Femur (tissue), 1 donor: ENCODE measurements at regions not wholly inside any gene's neighbourhood (a gene's known extent, or its start where the extent isn't known, plus 50 kb on each side); places are given as distances from the start of the nearest gene placed in this dataset.

Experiments used
- DNase-seq: peaks from one replicate; pipeline ENCODE4 v3.0.0-alpha.2; 2017

DNA sequence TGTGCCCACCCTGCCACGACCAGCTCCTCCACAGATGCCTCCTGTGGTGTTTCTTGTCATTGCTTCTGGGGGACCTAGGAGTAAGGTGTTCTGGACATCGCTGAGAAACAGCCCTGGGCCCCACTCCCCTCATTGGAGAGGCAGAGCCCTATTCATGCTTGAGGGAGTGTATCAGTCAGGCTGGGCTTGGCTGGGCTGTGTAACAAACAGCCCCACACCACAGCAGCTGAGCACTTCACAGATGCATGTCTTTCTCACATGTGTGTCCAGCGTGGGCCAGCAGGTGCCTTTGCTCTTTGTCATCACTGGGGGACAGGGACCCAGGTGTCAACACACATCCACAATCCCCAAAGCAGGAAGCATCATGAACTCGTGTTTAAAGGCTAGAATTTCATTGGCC lies 65.1 kb upstream of the FBRSL1 start:
- DNase-seq, result no peak

DNA sequence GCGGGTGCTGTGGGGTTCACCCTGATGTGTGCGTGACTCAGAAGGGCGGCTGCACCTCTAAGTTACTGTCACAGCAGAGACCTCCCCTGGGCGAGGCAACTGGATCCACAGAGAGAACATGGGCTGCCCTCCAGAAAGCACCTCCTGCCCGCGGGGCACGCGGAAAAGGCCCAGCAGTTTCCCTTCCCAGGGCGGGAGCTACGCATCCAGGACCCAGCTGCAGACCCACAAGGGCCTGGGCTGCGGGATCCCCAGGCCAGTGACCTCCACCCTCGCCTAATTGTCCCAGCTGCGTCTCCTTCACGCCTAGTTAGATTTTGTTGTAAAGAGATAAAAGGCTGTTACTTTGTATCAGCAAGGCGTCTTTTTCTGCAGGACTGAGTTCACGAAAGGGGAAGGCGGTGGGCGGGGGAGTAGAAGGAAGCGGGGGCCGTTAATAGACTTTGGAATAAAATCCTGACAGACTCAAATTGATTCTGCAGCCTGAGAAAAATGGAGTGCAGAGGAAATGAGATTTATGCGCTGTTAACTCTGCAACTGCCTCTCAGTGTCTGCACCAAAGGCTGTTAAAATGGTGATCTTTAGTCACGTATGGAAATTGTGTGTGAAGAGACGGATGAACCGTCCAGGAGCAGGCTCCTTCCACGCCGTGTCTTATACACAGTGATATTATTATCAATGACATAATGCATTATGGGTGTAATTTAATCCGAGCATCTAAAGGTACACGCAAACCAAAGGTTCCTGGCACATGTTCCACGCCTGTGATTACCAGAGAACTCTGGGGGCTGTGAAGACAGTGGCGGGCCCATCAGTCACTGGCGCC lies 65.9 kb upstream of the FBRSL1 start:
- no peak for DNase-seq

DNA sequence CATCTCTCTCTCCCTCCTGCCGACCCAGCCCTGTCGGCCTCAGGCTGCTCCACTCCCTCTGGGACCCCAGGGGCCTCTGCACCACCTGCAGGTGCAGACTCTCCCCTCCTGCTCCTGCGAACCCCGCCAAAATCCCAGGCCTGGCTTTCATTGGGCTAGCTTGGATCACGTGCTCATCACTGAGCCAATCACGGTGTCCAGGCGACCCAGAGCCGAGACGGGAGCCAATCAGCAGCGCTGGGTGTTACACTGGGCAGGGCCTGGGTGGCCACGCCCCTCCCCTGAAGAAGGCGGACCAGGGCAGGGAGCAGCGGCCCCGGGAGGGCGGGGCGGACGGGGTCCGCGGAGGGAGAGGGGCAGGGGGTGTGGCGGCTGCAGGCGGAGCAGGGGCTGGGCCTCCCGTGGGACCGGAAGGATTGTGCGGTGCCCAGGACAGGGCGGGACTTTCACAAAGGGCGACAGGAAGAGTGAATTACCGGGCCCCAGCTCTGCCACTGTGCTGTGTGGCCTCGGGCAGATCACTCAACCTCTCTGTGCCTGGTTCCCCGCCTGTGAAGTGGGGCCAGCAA lies 66.6 kb upstream of the FBRSL1 start:
- DNase-seq, result no peak

DNA sequence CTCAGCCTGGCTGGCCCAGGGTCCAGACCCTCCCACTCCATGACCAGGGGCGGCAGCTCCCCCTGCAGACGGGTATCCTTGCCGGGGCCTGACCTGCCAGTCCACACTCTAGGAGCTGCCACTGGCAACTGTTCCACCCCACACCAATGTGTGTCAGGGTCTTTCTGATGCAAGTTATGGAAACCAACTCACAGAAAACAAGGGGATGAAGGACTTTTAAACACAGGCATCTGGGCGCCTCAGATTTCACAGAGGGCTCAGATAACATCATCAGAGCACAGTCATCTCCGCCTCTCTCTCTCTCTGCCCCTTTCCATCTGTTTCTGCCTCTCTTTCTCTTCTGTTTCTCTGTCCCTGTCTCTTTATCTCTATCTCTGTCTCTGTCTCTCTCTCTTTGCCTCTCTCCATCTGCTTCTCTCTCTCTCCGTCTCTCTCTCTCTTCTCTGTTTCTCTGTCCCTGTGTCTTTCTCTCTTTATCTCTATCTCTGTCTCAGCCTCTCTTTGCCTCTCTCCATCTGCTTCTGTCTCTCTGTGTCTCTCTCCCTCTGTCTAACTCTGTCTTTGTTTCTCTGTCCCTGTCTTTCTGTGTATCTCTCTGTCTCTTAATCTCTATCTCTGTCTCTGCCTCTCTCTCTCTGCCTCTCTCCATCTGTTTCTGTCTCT lies 67.4 kb upstream of the FBRSL1 start:
- DNase-seq, result no peak

DNA sequence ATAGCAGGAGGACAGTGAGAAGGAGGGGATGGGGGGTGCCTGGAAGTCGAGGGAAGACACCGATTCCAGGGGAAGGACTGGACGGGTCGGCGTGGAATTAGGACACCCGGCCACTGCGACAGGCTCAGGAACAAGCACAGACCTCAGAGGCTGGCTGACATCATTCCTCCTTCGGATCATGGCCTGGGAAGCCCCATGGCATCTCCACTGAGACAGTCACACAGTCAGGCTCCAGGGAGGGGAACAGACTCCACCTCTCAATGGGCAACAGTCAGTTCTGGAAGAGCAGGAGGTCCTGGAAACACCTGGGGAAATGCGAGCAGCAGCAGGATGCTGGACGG lies 67.9 kb upstream of the FBRSL1 start:
- DNase-seq, result no peak

DNA sequence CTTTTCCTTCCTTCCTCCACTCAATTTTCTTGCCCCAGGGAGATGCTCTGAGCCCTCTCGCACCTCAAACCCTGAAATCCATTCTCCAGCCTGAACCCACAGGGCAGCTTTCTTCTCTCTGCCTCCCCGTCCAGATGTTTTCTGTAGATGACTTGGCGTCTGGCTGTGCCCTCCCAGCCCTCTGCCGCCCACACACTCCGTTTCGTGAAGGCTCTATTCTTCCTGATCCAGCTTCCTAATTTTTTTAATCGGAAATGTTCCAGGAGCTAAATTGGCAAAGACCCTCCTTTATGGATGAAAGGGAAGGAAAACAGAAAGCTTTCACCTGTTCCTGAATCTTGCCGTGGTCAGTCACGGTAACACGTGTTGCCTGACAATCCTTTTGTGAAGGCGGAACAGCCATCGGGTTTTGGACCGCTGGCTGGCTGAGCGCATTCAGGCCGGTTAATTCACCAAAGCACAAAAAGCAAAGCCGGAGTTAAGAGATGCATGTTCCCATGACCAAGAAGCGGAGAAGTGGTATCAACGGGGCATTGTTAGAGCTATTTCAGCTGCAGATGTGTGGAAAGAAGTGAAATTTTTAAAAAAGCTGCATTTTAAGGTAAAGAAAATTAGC lies 70.2 kb upstream of the FBRSL1 start:
- no peak for DNase-seq

DNA sequence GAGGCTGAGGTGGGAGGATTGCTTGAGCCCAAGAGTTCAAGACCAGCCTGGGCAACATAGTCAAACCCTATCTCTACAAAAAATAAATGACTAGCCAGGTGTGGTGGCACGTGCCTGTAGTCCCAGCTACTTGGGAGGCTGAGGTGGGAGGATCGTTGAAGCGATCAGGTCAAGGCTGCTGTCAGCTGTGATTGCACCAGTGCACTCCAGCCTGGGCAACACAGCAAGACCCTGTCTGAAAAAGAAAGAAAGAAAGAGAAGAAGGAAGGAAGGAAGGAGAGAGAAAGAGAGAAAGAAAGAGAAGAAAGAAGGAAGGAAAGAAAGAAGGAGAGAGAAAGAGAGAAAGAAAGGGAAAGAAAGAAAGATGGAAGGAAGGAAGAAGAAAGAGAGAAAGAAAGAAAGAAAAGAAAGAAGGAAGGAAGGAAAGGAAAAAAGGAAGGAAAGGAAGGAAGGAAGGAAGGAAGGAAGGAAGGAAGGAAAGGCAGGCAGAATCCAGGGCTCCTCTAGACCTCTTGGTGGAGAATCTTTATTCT lies 71.5 kb upstream of the FBRSL1 start:
- no peak for DNase-seq

DNA sequence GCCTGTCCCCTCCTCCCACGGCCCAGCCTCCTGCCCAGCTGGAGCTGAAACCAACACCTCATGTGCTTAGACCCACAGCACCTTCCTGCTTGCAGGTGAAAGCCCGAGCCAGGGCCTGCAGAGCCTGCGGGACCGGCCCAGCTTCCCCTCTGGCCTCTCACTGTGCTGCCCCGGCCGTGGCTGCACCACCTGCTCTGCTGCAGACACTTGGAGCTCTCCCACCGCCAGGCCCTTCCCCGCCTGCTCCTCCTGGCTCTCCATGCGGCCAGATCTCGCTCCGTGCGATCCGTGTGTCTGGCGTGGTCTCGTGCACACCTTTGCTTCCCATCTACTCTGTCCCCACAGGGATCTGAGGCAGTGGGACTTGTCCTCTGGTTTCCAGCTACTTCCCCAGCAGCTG lies 72.2 kb upstream of the FBRSL1 start:
- DNase-seq, result no peak

DNA sequence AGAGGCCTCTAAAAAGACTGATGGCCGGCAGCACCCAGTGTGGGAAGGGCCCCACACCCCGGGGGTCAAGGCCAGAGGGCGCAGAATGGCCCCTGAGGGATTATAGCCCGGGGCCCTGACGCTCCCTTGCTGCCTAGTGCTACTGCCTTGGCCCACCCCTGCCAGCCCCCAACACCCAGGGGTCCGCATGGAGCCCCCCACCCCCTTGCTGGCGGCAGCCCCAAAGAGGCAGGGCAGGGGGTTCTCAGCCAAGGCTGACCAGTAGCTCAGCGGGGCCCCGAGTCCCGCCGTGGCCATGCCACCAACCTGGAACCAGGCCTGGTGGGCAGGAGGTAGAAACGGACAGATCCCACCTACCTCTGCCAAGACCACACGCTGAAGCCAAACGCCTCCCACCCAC lies 73.1 kb upstream of the FBRSL1 start:
- no peak for DNase-seq

DNA sequence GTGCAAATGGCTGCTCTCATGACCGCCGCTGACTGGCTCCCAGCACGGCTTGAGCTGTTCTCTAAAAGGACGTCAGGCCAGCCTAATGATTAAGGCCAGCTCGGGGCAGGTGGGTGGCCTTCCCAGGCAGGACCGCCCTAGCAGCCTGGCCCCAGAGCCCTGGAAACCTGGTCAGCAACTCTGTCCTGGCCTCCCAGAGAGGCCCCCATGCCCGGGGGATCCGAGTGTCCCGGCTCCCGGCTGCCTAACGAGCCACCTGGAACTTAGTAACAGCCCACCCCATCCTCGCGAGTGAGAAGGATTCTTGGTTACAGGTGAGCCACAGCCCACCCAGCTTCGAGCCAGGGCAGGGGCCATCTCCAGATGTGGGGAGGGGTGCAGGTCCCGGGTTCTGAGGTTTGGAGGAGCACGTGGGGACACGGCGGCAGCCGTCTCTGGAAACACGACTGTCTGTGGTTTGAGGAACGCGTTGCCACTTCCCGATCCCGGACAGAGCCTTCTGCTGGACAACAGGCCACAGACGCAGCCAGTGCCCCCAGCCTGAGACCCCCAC lies 73.8 kb upstream of the FBRSL1 start:
- DNase-seq, result no peak

DNA sequence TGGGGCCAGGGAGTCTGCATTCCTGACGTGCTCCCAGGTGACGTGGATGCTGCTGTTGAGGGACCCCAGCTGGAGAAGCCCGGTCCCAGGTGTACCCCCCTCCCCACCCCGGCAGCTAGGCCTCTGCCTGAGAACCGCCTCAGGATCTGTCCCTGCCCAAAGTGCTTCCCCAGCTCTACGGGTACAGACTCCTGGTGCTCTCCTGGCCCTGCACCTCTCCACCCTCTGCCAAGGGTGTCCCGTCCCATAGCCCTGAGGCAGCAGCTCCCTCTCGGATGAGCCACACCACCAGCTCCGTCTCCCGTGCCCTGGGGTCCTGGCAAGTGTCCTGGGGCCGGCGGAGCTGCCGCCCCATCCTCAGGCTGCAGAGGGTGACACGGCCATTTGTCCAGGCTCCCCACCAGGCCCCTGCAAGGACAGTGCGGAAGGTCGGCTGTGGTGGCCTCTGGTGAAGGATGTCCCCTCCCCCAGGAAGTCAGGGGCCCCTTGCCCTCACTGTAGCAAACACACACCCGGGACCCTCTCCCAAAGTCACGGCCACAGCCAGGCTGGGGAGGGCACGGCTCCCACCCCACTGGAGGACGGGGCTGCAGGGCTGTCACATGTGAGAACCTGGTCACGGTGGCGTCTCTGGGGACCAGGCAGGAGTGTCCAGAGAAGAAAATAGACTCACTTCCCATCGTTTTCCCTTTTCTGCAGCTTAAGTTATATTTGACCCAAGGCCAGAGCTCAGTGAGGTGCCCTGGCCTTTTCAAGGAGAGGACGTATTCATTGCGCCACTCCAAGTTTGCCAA lies 74.4 kb upstream of the FBRSL1 start:
- DNase-seq, result no peak

DNA sequence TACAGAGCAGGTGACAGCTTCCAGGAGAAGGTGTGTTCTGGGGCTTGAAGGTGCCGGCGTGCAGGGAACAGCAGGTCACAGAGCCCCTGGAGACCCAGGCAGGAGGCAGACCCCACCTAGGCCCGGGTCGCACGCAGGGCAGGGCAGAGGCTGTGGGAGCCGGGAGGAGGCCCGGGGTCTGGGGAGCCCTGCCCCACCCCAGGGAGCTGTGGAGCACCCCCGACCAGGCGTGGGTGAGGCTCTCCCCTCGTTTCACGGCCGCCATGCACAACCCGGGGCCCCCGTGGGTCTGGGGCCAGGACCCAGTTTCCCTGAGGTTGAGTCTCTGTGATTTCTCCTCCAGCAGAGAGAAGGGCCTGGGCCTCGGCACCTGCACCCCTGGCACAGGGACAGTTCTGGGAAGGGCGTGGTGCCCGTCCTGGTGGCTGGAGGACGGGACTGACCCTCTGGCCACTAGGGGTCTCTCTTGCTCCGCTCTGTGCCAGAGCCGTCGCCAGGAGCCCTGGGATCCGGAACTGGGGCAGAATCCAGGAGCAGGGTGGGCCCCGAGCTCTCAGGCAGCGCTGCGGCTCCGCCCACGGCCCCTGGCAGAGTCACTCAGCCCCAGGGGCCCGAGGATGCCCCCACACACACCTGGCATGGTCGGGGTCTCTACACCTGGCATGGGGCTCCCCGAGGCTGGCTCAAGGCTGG lies 75.2 kb upstream of the FBRSL1 start:
- peak; percentile 93 for DNase-seq

DNA sequence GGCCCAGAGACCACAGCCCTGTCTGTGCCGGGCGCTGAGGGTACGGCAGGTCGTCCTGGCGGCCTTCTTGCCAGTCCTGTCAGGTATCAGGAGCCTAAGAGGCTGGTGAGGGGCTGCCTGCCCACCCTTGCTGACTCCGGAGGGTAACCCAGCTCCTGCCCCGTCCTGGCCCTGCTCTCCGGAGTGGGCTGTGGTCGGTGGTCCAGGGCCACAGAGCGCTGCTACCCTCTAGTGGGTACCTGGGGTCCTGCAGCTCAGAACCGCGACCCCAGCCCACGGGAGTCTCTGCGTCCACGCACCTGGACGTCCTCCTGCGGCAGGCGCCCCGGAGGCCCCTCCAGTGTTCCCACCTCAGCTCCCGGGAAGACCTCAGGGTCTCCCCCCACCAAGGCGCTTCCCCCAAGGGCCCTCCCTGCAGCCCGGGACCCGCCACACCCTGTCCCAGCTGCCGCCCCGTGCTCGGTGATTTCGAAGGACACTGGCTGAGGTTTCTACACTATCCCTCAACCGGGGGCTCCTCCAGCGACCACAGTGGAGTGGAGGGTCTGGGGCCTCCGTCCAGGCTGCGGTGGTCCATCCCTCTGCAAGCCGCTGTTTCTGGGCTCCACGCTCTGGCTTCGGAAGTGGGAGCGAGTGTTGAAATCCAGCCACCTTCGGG lies 75.9 kb upstream of the FBRSL1 start:
- DNase-seq, result no peak

DNA sequence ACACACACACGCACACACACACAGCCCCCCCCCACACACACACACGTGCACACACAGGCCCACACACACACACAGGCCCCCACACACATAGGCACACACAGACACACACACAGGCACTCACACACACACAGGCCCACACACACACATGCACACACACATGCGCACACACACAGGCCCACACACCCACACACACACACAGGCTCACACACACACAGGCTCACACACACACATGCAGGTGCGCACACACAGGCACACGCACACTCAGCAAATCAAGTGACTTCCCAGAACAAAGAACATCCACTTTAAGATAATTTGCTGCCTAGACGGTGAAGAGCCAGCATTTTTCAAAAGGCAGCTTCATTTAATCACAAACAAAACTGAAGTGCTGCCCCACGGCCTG lies 78.5 kb upstream of the FBRSL1 start:
- peak; percentile 20 for DNase-seq

DNA sequence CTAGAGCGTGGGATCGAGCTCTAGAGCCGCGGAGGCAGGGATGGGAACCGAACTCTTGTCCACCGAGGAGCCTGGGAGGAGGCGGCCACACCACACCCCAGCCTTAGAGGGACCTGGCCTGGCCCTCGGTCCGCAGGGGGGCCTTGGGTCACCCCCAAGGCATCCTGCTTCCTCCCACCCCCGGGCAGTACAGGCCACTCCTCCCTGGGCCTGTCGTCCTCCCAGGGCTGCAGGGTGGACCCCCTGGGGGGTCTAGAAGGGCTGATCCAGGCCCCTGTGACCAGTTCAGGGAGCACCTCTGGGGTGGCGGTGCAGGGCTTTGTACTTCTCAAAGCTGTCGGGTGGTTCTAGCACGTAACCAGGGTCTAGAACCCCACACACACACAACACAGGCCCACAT lies 79.1 kb upstream of the FBRSL1 start:
- no peak for DNase-seq

DNA sequence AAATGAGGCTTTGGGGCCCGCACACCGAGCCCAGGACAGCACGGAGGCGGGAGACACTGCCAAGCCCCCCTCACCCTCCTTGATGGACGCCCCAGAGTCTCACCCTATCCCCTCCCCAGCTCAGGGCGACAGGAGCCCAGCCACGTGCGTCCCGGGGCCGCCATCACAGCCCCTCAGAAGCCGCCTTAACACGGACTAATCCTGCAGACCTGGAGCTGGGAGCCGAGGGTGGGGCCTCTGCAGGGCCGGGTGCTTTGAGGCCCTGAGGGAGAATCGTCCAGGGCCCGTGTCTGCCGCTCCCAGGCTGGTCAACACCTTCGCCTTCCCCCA lies 79.7 kb upstream of the FBRSL1 start:
- DNase-seq, result no peak

DNA sequence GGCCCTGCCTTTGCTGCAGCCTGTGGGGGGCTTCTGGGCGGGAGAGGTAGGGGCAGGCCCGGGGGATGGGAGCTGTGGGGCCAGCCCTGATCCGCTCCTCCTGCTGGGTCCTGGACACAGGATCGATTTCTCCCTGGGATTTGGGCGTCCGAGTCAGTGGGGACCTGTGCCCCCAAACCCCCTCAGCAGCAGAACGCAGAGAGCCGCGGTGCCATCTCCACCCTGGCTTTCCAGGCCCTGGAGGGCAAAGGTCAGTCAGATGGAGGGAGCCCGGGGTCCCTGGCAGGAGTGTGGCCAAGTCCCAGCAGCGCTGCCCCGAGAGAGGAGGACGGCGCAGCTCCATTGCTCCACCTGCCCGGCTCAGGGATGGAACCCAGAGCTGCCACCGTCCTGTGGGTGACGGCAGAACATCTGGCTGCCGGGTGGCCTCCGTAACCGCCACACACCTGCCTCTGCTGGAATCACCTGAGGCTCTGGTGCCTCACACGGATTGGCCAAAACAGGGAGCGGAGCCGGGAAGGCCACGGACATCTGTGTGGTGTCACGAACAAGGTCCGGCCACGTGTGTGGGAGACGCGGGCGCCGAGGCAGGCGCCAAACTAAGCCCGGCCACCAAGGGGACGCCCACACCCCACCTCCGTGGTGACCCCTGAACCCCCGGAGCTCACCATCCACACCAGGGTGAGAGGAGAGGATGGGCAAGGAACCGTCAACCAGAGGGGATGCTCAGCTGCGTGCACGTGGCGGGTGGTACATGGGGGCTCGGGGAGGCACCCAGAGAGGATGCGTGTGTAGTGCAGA lies 80.3 kb upstream of the FBRSL1 start:
- no peak for DNase-seq

DNA sequence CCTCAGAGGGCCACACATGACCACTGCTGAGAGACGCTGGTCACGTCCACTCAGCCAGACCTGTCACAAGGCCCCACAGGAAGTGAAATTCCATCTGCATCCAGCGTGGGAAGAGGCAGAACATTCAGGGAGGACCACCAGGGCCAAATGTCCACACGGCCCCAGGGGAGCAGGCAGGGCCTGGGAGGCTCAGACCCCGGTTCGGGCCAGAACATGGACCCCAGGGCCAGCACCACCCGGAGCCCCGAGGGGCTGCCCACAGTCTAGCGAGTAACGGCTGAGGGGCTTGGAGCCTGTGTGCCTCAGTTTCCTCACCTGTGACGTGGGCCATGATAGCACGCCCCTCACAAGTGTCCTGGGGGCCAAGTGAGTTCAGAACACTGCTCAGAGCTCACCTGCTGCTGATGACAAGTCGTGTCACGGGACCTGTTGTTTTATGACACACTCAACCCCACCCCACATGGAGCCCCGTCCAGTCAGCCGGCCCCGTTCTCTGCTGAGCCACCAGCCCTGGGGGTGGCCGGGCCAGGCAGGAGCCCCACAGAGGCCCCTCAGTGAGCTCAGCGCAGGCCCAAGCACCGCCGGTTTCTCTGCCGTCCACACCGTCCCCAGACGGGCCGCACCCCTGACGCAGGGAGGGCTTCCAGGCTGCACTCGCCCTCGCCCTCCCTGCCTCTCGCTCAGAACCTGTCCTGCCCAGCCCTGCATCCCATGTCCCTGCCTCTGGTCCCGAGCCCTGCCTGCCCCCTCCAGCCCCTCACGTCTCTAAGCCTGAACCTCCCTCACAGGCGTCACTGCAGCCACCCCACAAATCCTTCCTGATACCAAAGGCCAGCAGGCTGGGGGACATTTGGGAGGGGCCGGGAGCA lies 79.5 kb upstream of the GALNT9 start:
- no peak for DNase-seq

DNA sequence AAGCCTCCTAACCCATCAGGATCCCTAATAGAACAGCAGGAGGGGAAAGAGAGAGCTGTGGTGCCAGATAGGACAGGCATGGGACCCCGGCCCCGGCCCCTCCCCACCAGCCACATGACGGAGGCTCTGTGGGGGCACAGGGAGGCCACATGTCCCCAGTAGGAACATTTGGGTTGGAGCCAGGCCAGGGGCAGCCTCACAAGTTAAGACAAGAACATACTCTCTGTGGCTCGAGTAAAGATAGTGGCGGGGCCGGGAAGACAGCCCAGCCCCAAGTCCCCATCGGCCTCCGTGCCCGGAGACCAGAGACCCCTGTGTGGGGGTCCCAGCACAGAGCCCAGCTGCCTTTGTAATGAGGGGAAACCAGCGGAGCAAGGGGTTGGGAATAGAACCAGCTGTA lies 78.6 kb upstream of the GALNT9 start:
- no peak for DNase-seq
